ENCODE measurements at regions not wholly inside any gene's neighbourhood (a gene's known extent, or its start where the extent isn't known, plus 50 kb on each side); places are given as distances from the start of the nearest gene placed in this dataset.
A peak's percentile ranks its signal among the peaks of the same experiment; 100 is the strongest.

- Histone ChIP-seq H3K27me3 (ENCODE audit: control insufficient read depth, insufficient read depth, low read length) (no peaks in the 10 kb centered on the region), H3K4me1 (ENCODE audit: control insufficient read depth, insufficient read depth, low read length) (no peaks in the 10 kb centered on the region), H3K27ac (ENCODE audit: low read length) (no peak overlapping the region), H3K9me3 (ENCODE audit: control insufficient read depth, insufficient read depth, low read length) (no peaks in the 10 kb centered on the region), H3K4me3 (ENCODE audit: low read length) (no peak overlapping the region), H3K36me3 (ENCODE audit: control insufficient read depth, insufficient read depth, low read length) (no peaks in the 10 kb centered on the region)
- peak; percentile 50 for TF ChIP-seq CTCF (IDR thresholded peaks at IDR 0.05)
- Mint-ChIP-seq H3K27ac (no peak overlapping the region), H3K36me3 (no peaks in the 10 kb centered on the region), H3K27me3 (ENCODE audit: low read depth in 2 of 2) (peaks cover 15 to 25% of the 10 kb centered on the region in 2 donors), H3K4me3 (no peak overlapping the region), H3K9me3 (no peaks in the 10 kb centered on the region), H3K4me1 (no peaks in the 10 kb centered on the region)
- 32% methylated on average over 13 of the region's 14 CpGs for WGBS (ENCODE audit: insufficient coverage)
- ATAC-seq (peak in 1 of 3 donors; percentile 45), DNase-seq (peak in 1 of 2 donors; percentile 57)
- intact Hi-C loops (cut with micrococcal nuclease): no loop called here
Measured at GRCh38 chr19:34096020-34096915, 76.0 kb upstream of the LSM14A start.

GRCh38 chr19:34104096-34104495, 68.2 kb upstream of the LSM14A start:
- peaks cover 9 to 24% of the 10 kb centered on the region in 2 donors for H3K27me3 Mint-ChIP-seq (ENCODE audit: low read depth in 2 of 2)
- H3K4me1 Mint-ChIP-seq: no peaks in the 10 kb centered on the region
- no peak overlapping the region for H3K4me3 Mint-ChIP-seq
- Histone ChIP-seq H3K36me3 (ENCODE audit: control insufficient read depth, insufficient read depth, low read length) (no peaks in the 10 kb centered on the region), H3K27ac (ENCODE audit: low read length) (no peak overlapping the region), H3K27me3 (ENCODE audit: control insufficient read depth, insufficient read depth, low read length) (no peaks in the 10 kb centered on the region), H3K4me1 (ENCODE audit: control insufficient read depth, insufficient read depth, low read length) (no peaks in the 10 kb centered on the region), H3K4me3 (ENCODE audit: low read length) (no peak overlapping the region), H3K9me3 (ENCODE audit: control insufficient read depth, insufficient read depth, low read length) (no peaks in the 10 kb centered on the region)
- intact Hi-C loops (cut with micrococcal nuclease): no loop called here
- no peaks in the 10 kb centered on the region for H3K36me3 Mint-ChIP-seq
- DNase-seq (no peak), ATAC-seq (no peak)
- WGBS (ENCODE audit: insufficient coverage): 7% methylated on average over 5 of the region's 5 CpGs
- no peak overlapping the region for H3K27ac Mint-ChIP-seq
- TF ChIP-seq CTCF (IDR thresholded peaks at IDR 0.05): no peak
- no peaks in the 10 kb centered on the region for H3K9me3 Mint-ChIP-seq

GRCh38 chr19:34104557-34104956, 67.7 kb upstream of the LSM14A start:
- Mint-ChIP-seq H3K4me1 (no peaks in the 10 kb centered on the region), H3K36me3 (no peaks in the 10 kb centered on the region), H3K4me3 (no peak overlapping the region), H3K9me3 (no peaks in the 10 kb centered on the region), H3K27ac (no peak overlapping the region), H3K27me3 (ENCODE audit: low read depth in 2 of 2) (peaks cover 10 to 24% of the 10 kb centered on the region in 2 donors)
- Histone ChIP-seq H3K9me3 (ENCODE audit: control insufficient read depth, insufficient read depth, low read length) (no peaks in the 10 kb centered on the region), H3K27ac (ENCODE audit: low read length) (no peak overlapping the region), H3K27me3 (ENCODE audit: control insufficient read depth, insufficient read depth, low read length) (no peaks in the 10 kb centered on the region), H3K36me3 (ENCODE audit: control insufficient read depth, insufficient read depth, low read length) (no peaks in the 10 kb centered on the region), H3K4me1 (ENCODE audit: control insufficient read depth, insufficient read depth, low read length) (no peaks in the 10 kb centered on the region), H3K4me3 (ENCODE audit: low read length) (no peak overlapping the region)
- TF ChIP-seq CTCF (IDR thresholded peaks at IDR 0.05): no peak
- DNase-seq: no peak
- no peak for ATAC-seq
- 59% methylated on average over 5 of the region's 5 CpGs for WGBS (ENCODE audit: insufficient coverage)
- intact Hi-C loops (cut with micrococcal nuclease): no loop called here
